ENCODE measurements at regions not wholly inside any gene's neighbourhood (a gene's known extent, or its start where the extent isn't known, plus 50 kb on each side); places are given as distances from the start of the nearest gene placed in this dataset.

GRCh38 chr3:127110982-127111693, 81.8 kb upstream of the PRR23E start:
- TF ChIP-seq, protein P1, sequence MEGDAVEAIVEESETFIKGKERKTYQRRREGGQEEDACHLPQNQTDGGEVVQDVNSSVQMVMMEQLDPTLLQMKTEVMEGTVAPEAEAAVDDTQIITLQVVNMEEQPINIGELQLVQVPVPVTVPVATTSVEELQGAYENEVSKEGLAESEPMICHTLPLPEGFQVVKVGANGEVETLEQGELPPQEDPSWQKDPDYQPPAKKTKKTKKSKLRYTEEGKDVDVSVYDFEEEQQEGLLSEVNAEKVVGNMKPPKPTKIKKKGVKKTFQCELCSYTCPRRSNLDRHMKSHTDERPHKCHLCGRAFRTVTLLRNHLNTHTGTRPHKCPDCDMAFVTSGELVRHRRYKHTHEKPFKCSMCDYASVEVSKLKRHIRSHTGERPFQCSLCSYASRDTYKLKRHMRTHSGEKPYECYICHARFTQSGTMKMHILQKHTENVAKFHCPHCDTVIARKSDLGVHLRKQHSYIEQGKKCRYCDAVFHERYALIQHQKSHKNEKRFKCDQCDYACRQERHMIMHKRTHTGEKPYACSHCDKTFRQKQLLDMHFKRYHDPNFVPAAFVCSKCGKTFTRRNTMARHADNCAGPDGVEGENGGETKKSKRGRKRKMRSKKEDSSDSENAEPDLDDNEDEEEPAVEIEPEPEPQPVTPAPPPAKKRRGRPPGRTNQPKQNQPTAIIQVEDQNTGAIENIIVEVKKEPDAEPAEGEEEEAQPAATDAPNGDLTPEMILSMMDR (IDR thresholded peaks at IDR 0.05; ENCODE audit: low read depth, low read length, missing input control): no peak
- no peak for TF ChIP-seq SP1 (IDR thresholded peaks at IDR 0.05)
- TF ChIP-seq MAX (IDR thresholded peaks at IDR 0.05): no peak
- no peak for TF ChIP-seq HNF4G (IDR thresholded peaks at IDR 0.05)
- TF ChIP-seq FOXA1 (IDR thresholded peaks at IDR 0.05): no peak
- no peak for TF ChIP-seq YY1 (IDR thresholded peaks at IDR 0.05)
- no peak for TF ChIP-seq ZBTB33 (IDR thresholded peaks at IDR 0.05)
- TF ChIP-seq JUND (IDR thresholded peaks at IDR 0.05): no peak
- no peak for TF ChIP-seq TAF1 (conservative IDR thresholded peaks at IDR 0.05)
- TF ChIP-seq, protein P2, sequence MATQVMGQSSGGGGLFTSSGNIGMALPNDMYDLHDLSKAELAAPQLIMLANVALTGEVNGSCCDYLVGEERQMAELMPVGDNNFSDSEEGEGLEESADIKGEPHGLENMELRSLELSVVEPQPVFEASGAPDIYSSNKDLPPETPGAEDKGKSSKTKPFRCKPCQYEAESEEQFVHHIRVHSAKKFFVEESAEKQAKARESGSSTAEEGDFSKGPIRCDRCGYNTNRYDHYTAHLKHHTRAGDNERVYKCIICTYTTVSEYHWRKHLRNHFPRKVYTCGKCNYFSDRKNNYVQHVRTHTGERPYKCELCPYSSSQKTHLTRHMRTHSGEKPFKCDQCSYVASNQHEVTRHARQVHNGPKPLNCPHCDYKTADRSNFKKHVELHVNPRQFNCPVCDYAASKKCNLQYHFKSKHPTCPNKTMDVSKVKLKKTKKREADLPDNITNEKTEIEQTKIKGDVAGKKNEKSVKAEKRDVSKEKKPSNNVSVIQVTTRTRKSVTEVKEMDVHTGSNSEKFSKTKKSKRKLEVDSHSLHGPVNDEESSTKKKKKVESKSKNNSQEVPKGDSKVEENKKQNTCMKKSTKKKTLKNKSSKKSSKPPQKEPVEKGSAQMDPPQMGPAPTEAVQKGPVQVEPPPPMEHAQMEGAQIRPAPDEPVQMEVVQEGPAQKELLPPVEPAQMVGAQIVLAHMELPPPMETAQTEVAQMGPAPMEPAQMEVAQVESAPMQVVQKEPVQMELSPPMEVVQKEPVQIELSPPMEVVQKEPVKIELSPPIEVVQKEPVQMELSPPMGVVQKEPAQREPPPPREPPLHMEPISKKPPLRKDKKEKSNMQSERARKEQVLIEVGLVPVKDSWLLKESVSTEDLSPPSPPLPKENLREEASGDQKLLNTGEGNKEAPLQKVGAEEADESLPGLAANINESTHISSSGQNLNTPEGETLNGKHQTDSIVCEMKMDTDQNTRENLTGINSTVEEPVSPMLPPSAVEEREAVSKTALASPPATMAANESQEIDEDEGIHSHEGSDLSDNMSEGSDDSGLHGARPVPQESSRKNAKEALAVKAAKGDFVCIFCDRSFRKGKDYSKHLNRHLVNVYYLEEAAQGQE (IDR thresholded peaks at IDR 0.05): no peak
